Esophagus muscularis mucosa (tissue), 4 donors: ENCODE measurements at regions not wholly inside any gene's neighbourhood (a gene's known extent, or its start where the extent isn't known, plus 50 kb on each side); places are given as distances from the start of the nearest gene placed in this dataset.
"Not testable (repeated sequence)": the region's sequence is repeated elsewhere in the genome, so short reads cannot be mapped to it uniquely, and the experiment has no call there.

Source experiments
- CTCF ChIP-seq, 3 experiments: fragments of 200-600 bp in 2 of 3; fragments of 450-650 bp in 1 of 3; sonication (generic) in 2 of 3; IDR thresholded peaks; one replicate each; pipeline ENCODE4 v1.5.1; 2017 to 2019; ENCODE audit warnings: antibody characterized with exemption in 3 of 3, mild to moderate bottlenecking in 2 of 3, moderate library complexity in 1 of 3
- EP300 ChIP-seq: sonication (generic); formaldehyde crosslinking; IDR thresholded peaks from one replicate; pipeline ENCODE4 v1.6.1; 2017; ENCODE audit warnings: antibody characterized with exemption
- POLR2A ChIP-seq: fragments of 450-650 bp; IDR thresholded peaks from one replicate; pipeline ENCODE4 v1.6.1; 2017; ENCODE audit warnings: antibody characterized with exemption, moderate library complexity, mild to moderate bottlenecking, low read depth
- POLR2AphosphoS5 ChIP-seq, 2 donors: sonication (generic); formaldehyde crosslinking; IDR thresholded peaks; one replicate each; pipeline ENCODE4 v1.6.1; 2017; ENCODE audit warnings: antibody characterized with exemption in 2 of 2

- TF ChIP-seq POLR2A; POLR2AphosphoS5 (IDR thresholded peaks at IDR 0.05); CTCF (IDR thresholded peaks at IDR 0.05); EP300: not testable (repeated sequence)
Measured at GRCh38 chr9:65423691-65424436, 138.9 kb upstream of the FOXD4L5 start.
